WTC11 (cell line): ENCODE measurements at regions not wholly inside any gene's neighbourhood (a gene's known extent, or its start where the extent isn't known, plus 50 kb on each side); places are given as distances from the start of the nearest gene placed in this dataset.
"Not testable (repeated sequence)": the region's sequence is repeated elsewhere in the genome, so short reads cannot be mapped to it uniquely, and the experiment has no call there.

Experiments
- ATAC-seq: fragments of 200-7000 bp; cut with Tn5 transposase; 2 replicates; pipeline ENCODE4 v1.10.0; 2021; ENCODE audit warnings: mild to moderate bottlenecking, moderate library complexity
- CTCF ChIA-PET: fragments of 300-600 bp; sonication (Branson Sonifier 250); formaldehyde crosslinking; loops from one replicate; lab custom pipeline; 2021; ENCODE audit warnings: antibody characterized with exemption; lab: Charles Lee
- POLR2A ChIA-PET: fragments of 350-600 bp; sonication (Branson Sonifier 250); formaldehyde crosslinking; loops from one replicate; lab custom pipeline; 2021; ENCODE audit warnings: antibody characterized with exemption; lab: Charles Lee
- DNase-seq: peaks from one replicate; pipeline ENCODE4 v3.0.0; 2021; ENCODE audit warnings: low spot score
- H3K27ac Mint-ChIP-seq: 2 replicates; pipeline ENCODE4 v1.8.0; 2021; ENCODE audit warnings: mixed read lengths
- H3K27me3 Mint-ChIP-seq: 2 replicates; pipeline ENCODE4 v1.8.0; 2021; ENCODE audit warnings: low read depth, mild to moderate bottlenecking, moderate library complexity, mixed read lengths
- H3K36me3 Mint-ChIP-seq: 2 replicates; pipeline ENCODE4 v1.8.0; 2021; ENCODE audit warnings: mixed read lengths
- H3K4me1 Mint-ChIP-seq: 2 replicates; pipeline ENCODE4 v1.8.0; 2022; ENCODE audit warnings: mixed read lengths
- H3K4me3 Mint-ChIP-seq: 2 replicates; pipeline ENCODE4 v1.8.0; 2021; ENCODE audit warnings: mild to moderate bottlenecking, moderate library complexity, mixed read lengths
- H3K9me3 Mint-ChIP-seq: 2 replicates; pipeline ENCODE4 v1.8.0; 2021; ENCODE audit warnings: mixed read lengths
- ESRRA ChIP-seq: sonication (generic); formaldehyde crosslinking; IDR thresholded peaks from 2 replicates; pipeline ENCODE4 v1.8.1; 2022; ENCODE audit warnings: mild to moderate bottlenecking, missing genetic modification reagents, borderline replicate concordance
- ETV6 ChIP-seq: sonication (generic); formaldehyde crosslinking; IDR thresholded peaks from 2 replicates; pipeline ENCODE4 v1.8.1; 2022; ENCODE audit warnings: mild to moderate bottlenecking, missing genetic modification reagents
- HMGA2 ChIP-seq: fragments of 250-450 bp; sonication (Bioruptor Pico); IDR thresholded peaks from 2 replicates; pipeline ENCODE4 v1.4.0; 2021; ENCODE audit warnings: mild to moderate bottlenecking, moderate library complexity
- IRF1 ChIP-seq: sonication (generic); formaldehyde crosslinking; IDR thresholded peaks from 2 replicates; pipeline ENCODE4 v1.8.0; 2023; ENCODE audit warnings: missing genetic modification reagents
- IRF2 ChIP-seq: sonication (generic); formaldehyde crosslinking; IDR thresholded peaks from 2 replicates; pipeline ENCODE4 v1.8.0; 2022; ENCODE audit warnings: low read depth, missing genetic modification reagents, borderline replicate concordance
- JUN ChIP-seq: sonication (generic); formaldehyde crosslinking; IDR thresholded peaks from 2 replicates; pipeline ENCODE4 v1.8.0; 2023; ENCODE audit warnings: mild to moderate bottlenecking, missing genetic modification reagents
- MXD4 ChIP-seq: fragments of 250-450 bp; sonication (Bioruptor Pico); IDR thresholded peaks from 2 replicates; pipeline ENCODE4 v1.8.0; 2021; ENCODE audit warnings: mild to moderate bottlenecking, moderate library complexity, borderline replicate concordance
- OVOL2 ChIP-seq: fragments of 250-450 bp; sonication (Bioruptor Pico); IDR thresholded peaks from 2 replicates; pipeline ENCODE4 v1.9.0; 2021; ENCODE audit warnings: mild to moderate bottlenecking, borderline replicate concordance
- RORB ChIP-seq: fragments of 250-450 bp; sonication (Bioruptor Pico); IDR thresholded peaks from 2 replicates; pipeline ENCODE4 v1.9.0; 2021; ENCODE audit warnings: mild to moderate bottlenecking
- SP1 ChIP-seq: sonication (generic); formaldehyde crosslinking; conservative IDR thresholded peaks from 2 replicates; pipeline ENCODE4 v1.8.1; 2022; ENCODE audit warnings: missing genetic modification reagents
- ZNF219 ChIP-seq: sonication (generic); formaldehyde crosslinking; IDR thresholded peaks from 2 replicates; pipeline ENCODE4 v1.8.0; 2023; ENCODE audit warnings: missing genetic modification reagents, mild to moderate bottlenecking, borderline replicate concordance
- ZNF317 ChIP-seq: sonication (generic); formaldehyde crosslinking; IDR thresholded peaks from 2 replicates; pipeline ENCODE4 v1.8.1; 2023; ENCODE audit warnings: low read depth, mild to moderate bottlenecking, moderate library complexity, missing genetic modification reagents, borderline replicate concordance
- ZNF423 ChIP-seq: fragments of 250-450 bp; sonication (Bioruptor Pico); IDR thresholded peaks from 2 replicates; pipeline ENCODE4 v2.1.2; 2022; ENCODE audit warnings: mild to moderate bottlenecking, moderate library complexity
- ZNF671 ChIP-seq: fragments of 250-450 bp; sonication (Bioruptor Pico); IDR thresholded peaks from 2 replicates; pipeline ENCODE4 v1.8.0; 2021; ENCODE audit warnings: mild to moderate bottlenecking
- TF ChIP-seq, protein P1 (sequence below): sonication (generic); formaldehyde crosslinking; IDR thresholded peaks from 2 replicates; pipeline ENCODE4 v1.8.1; 2023; ENCODE audit warnings: mild to moderate bottlenecking, missing genetic modification reagents, borderline replicate concordance
- TF ChIP-seq, protein P2 (sequence below): sonication (generic); formaldehyde crosslinking; IDR thresholded peaks from 2 replicates; pipeline ENCODE4 v1.8.1; 2022; ENCODE audit warnings: mild to moderate bottlenecking, moderate library complexity, missing genetic modification reagents
- TF ChIP-seq, protein P3 (sequence below): fragments of 250-450 bp; sonication (Bioruptor Pico); IDR thresholded peaks from 2 replicates; pipeline ENCODE4 v2.1.2; 2022; ENCODE audit warnings: mild to moderate bottlenecking, moderate library complexity
- TF ChIP-seq, protein P4 (sequence below): sonication (generic); formaldehyde crosslinking; IDR thresholded peaks from 2 replicates; pipeline ENCODE4 v1.8.0; 2022; ENCODE audit warnings: mild to moderate bottlenecking, missing genetic modification reagents

DNA sequence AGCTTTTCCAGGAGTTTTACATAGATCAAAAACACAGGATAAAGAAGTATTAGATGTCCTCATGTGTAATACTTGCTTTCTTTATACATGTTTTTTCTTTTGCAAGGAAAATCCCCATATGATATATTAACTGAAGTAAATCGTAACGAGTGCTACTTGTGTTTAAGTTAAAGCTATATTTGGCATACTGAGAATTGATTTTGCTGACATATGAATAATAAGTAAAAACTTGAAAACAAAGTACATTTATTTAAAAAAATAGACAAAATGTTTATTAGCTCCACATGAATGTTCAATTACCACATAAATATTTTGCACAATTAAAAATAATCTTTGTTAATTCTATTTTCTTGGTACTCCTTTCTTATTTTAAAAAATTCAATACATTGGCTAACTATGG lies 884.7 kb downstream of the FSTL5 start:
- no peak overlapping the region for H3K4me3 Mint-ChIP-seq
- H3K27me3 Mint-ChIP-seq, result no peaks in the 10 kb centered on the region
- DNase-seq, result no peak
- H3K9me3 Mint-ChIP-seq, result peaks cover 9% of the 10 kb centered on the region
- H3K27ac Mint-ChIP-seq, result no peak overlapping the region
- POLR2A ChIA-PET, result no interaction called here
- TF ChIP-seq JUN (CRISPR knock-in tag) (no peak), HMGA2 (CRISPR knock-in tag) (no peak), ESRRA (CRISPR knock-in tag) (no peak), RORB (no peak), ETV6 (CRISPR knock-in tag) (no peak), ZNF317 (CRISPR knock-in tag) (no peak), ZNF671 (CRISPR knock-in tag) (no peak), SP1 (CRISPR knock-in tag) (no peak), IRF1 (CRISPR knock-in tag) (no peak), ZNF423 (no peak), IRF2 (CRISPR knock-in tag) (no peak), MXD4 (CRISPR knock-in tag) (no peak), ZNF219 (CRISPR knock-in tag) (no peak), OVOL2 (CRISPR knock-in tag) (no peak)
- TF ChIP-seq, protein P1, sequence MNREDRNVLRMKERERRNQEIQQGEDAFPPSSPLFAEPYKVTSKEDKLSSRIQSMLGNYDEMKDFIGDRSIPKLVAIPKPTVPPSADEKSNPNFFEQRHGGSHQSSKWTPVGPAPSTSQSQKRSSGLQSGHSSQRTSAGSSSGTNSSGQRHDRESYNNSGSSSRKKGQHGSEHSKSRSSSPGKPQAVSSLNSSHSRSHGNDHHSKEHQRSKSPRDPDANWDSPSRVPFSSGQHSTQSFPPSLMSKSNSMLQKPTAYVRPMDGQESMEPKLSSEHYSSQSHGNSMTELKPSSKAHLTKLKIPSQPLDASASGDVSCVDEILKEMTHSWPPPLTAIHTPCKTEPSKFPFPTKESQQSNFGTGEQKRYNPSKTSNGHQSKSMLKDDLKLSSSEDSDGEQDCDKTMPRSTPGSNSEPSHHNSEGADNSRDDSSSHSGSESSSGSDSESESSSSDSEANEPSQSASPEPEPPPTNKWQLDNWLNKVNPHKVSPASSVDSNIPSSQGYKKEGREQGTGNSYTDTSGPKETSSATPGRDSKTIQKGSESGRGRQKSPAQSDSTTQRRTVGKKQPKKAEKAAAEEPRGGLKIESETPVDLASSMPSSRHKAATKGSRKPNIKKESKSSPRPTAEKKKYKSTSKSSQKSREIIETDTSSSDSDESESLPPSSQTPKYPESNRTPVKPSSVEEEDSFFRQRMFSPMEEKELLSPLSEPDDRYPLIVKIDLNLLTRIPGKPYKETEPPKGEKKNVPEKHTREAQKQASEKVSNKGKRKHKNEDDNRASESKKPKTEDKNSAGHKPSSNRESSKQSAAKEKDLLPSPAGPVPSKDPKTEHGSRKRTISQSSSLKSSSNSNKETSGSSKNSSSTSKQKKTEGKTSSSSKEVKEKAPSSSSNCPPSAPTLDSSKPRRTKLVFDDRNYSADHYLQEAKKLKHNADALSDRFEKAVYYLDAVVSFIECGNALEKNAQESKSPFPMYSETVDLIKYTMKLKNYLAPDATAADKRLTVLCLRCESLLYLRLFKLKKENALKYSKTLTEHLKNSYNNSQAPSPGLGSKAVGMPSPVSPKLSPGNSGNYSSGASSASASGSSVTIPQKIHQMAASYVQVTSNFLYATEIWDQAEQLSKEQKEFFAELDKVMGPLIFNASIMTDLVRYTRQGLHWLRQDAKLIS (CRISPR knock-in tag), result no peak
- TF ChIP-seq, protein P2, sequence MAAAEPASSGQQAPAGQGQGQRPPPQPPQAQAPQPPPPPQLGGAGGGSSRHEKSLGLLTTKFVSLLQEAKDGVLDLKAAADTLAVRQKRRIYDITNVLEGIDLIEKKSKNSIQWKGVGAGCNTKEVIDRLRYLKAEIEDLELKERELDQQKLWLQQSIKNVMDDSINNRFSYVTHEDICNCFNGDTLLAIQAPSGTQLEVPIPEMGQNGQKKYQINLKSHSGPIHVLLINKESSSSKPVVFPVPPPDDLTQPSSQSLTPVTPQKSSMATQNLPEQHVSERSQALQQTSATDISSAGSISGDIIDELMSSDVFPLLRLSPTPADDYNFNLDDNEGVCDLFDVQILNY (CRISPR knock-in tag), result no peak
- TF ChIP-seq, protein P3, sequence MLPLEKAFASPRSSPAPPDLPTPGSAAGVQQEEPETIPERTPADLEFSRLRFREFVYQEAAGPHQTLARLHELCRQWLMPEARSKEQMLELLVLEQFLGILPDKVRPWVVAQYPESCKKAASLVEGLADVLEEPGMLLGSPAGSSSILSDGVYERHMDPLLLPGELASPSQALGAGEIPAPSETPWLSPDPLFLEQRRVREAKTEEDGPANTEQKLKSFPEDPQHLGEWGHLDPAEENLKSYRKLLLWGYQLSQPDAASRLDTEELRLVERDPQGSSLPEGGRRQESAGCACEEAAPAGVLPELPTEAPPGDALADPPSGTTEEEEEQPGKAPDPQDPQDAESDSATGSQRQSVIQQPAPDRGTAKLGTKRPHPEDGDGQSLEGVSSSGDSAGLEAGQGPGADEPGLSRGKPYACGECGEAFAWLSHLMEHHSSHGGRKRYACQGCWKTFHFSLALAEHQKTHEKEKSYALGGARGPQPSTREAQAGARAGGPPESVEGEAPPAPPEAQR (CRISPR knock-in tag), result no peak
- TF ChIP-seq, protein P4, sequence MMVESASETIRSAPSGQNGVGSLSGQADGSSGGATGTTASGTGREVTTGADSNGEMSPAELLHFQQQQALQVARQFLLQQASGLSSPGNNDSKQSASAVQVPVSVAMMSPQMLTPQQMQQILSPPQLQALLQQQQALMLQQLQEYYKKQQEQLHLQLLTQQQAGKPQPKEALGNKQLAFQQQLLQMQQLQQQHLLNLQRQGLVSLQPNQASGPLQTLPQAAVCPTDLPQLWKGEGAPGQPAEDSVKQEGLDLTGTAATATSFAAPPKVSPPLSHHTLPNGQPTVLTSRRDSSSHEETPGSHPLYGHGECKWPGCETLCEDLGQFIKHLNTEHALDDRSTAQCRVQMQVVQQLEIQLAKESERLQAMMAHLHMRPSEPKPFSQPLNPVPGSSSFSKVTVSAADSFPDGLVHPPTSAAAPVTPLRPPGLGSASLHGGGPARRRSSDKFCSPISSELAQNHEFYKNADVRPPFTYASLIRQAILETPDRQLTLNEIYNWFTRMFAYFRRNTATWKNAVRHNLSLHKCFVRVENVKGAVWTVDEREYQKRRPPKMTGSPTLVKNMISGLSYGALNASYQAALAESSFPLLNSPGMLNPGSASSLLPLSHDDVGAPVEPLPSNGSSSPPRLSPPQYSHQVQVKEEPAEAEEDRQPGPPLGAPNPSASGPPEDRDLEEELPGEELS (CRISPR knock-in tag), result no peak
- TF ChIP-seq, all 79 proteins: peak for 0
- ATAC-seq, result no peak
- CTCF ChIA-PET, result no interaction called here
- H3K36me3 Mint-ChIP-seq, result no peaks in the 10 kb centered on the region; the same call in 1 of the 2 replicates
- H3K4me1 Mint-ChIP-seq, result no peaks in the 10 kb centered on the region

- ATAC-seq, CTCF ChIA-PET, H3K27ac Mint-ChIP-seq, POLR2A ChIA-PET, H3K9me3 Mint-ChIP-seq, DNase-seq, H3K4me1 Mint-ChIP-seq, H3K27me3 Mint-ChIP-seq, H3K36me3 Mint-ChIP-seq, H3K4me3 Mint-ChIP-seq: not testable (repeated sequence)
These were observed 886.5 kb downstream of the FSTL5 start for GRCh38 chr4:161277150-161277787.
